GM21529 (cell line): ENCODE measurements at regions not wholly inside any gene's neighbourhood (a gene's known extent, or its start where the extent isn't known, plus 50 kb on each side); places are given as distances from the start of the nearest gene placed in this dataset.
"Not testable (repeated sequence)": the region's sequence is repeated elsewhere in the genome, so short reads cannot be mapped to it uniquely, and the experiment has no call there.

Experiments
- ATAC-seq: cut with Tn5 transposase; IDR thresholded peaks from one replicate; pipeline ENCODE4 v1.9.1; 2021; ENCODE audit not compliant: unreplicated experiment

GRCh38 chr16:72464597-72465368, 292.8 kb upstream of the PMFBP1 start:
- no peak for ATAC-seq

- ATAC-seq, result no peak
Observed at GRCh38 chr16:72464052-72464451, 292.1 kb upstream of the PMFBP1 start.

GRCh38 chr16:72458035-72458434, 286.1 kb upstream of the PMFBP1 start:
- no peak for ATAC-seq

GRCh38 chr16:72457243-72457940, 285.4 kb upstream of the PMFBP1 start:
- ATAC-seq, result no peak

- no peak for ATAC-seq
Observed at GRCh38 chr16:72455743-72456659, 284.0 kb upstream of the PMFBP1 start.

GRCh38 chr16:72453856-72454255, 281.9 kb upstream of the PMFBP1 start:
- not testable (repeated sequence) for ATAC-seq

- ATAC-seq, result no peak
Observed at GRCh38 chr16:72444696-72445095, 272.7 kb upstream of the PMFBP1 start.

GRCh38 chr16:72443809-72444208, 271.9 kb upstream of the PMFBP1 start:
- no peak for ATAC-seq

GRCh38 chr16:72442385-72443158, 270.6 kb upstream of the PMFBP1 start:
- ATAC-seq, result no peak

GRCh38 chr16:72437891-72438290, 265.9 kb upstream of the PMFBP1 start:
- no peak for ATAC-seq

- ATAC-seq, result no peak
Observed at GRCh38 chr16:72434159-72434558, 262.2 kb upstream of the PMFBP1 start.

GRCh38 chr16:72430121-72430520, 258.2 kb upstream of the PMFBP1 start:
- ATAC-seq, result no peak

- ATAC-seq, result no peak
Observed at GRCh38 chr16:72429671-72430081, 257.7 kb upstream of the PMFBP1 start.

- no peak for ATAC-seq
Observed at GRCh38 chr16:72428681-72429376, 256.9 kb upstream of the PMFBP1 start.

GRCh38 chr16:72427783-72428331, 255.9 kb upstream of the PMFBP1 start:
- no peak for ATAC-seq

GRCh38 chr16:72427051-72427782, 255.3 kb upstream of the PMFBP1 start:
- ATAC-seq, result no peak

- no peak for ATAC-seq
Observed at GRCh38 chr16:72426386-72426785, 254.4 kb upstream of the PMFBP1 start.

- ATAC-seq, result no peak
Observed at GRCh38 chr16:72425571-72426341, 253.8 kb upstream of the PMFBP1 start.
